Thoracic aorta (tissue), 2 donors: ENCODE measurements at regions not wholly inside any gene's neighbourhood (a gene's known extent, or its start where the extent isn't known, plus 50 kb on each side); places are given as distances from the start of the nearest gene placed in this dataset.

Source experiments
- ATAC-seq: fragments of 150-250 bp; one replicate; pipeline ENCODE4 v1.8.0; 2017; ENCODE audit warnings: low read depth; ENCODE audit not compliant: insufficient number of reproducible peaks, low FRiP score
- DNase-seq: peaks from one replicate; pipeline ENCODE4 v3.0.0-alpha.2; 2020; ENCODE audit warnings: low spot score
- H3K27ac ChIP-seq, 2 donors: fragments of 200-600 bp; sonication (generic); 1 replicate in 1 of 2; 2 replicates in 1 of 2; pipeline ENCODE4 v1.5.1; 2016; ENCODE audit warnings: mild to moderate bottlenecking in 2 of 2, moderate library complexity in 2 of 2
- H3K27me3 ChIP-seq: fragments of 200-600 bp; sonication (generic); replicated peaks from 2 replicates; pipeline ENCODE4 v1.6.0; 2016; ENCODE audit warnings: mild to moderate bottlenecking; ENCODE audit not compliant: insufficient read depth
- H3K36me3 ChIP-seq: fragments of 200-600 bp; sonication (generic); one replicate; pipeline ENCODE4 v1.5.1; 2016
- H3K4me1 ChIP-seq, 2 donors: fragments of 200-600 bp; sonication (generic); 1 replicate in 1 of 2; 2 replicates in 1 of 2; pipeline versions ENCODE4 v1.5.1 to v1.6.0; 2016; ENCODE audit warnings: low read depth in 2 of 2, mild to moderate bottlenecking in 1 of 2; ENCODE audit not compliant: control insufficient read depth in 1 of 2
- H3K4me3 ChIP-seq: fragments of 200-600 bp; sonication (generic); 2 replicates; pipeline ENCODE4 v1.5.1; 2016; ENCODE audit warnings: mild to moderate bottlenecking
- H3K9me3 ChIP-seq: fragments of 200-600 bp; sonication (generic); 2 replicates; pipeline ENCODE4 v1.5.1; 2016
- TF ChIP-seq, protein P1 (sequence below): fragments of 200-600 bp; sonication (generic); IDR thresholded peaks from one replicate; pipeline ENCODE4 v1.5.1; 2019; ENCODE audit warnings: antibody characterized with exemption

GRCh38 chr13:111425326-111425725, 104.9 kb downstream of the TEX29 start:
- H3K27ac ChIP-seq, result no peak overlapping the region
- TF ChIP-seq, protein P1, sequence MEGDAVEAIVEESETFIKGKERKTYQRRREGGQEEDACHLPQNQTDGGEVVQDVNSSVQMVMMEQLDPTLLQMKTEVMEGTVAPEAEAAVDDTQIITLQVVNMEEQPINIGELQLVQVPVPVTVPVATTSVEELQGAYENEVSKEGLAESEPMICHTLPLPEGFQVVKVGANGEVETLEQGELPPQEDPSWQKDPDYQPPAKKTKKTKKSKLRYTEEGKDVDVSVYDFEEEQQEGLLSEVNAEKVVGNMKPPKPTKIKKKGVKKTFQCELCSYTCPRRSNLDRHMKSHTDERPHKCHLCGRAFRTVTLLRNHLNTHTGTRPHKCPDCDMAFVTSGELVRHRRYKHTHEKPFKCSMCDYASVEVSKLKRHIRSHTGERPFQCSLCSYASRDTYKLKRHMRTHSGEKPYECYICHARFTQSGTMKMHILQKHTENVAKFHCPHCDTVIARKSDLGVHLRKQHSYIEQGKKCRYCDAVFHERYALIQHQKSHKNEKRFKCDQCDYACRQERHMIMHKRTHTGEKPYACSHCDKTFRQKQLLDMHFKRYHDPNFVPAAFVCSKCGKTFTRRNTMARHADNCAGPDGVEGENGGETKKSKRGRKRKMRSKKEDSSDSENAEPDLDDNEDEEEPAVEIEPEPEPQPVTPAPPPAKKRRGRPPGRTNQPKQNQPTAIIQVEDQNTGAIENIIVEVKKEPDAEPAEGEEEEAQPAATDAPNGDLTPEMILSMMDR, result no peak
- H3K4me3 ChIP-seq, result no peak overlapping the region
- DNase-seq, result no peak
- H3K4me1 ChIP-seq, result no peaks in the 10 kb centered on the region
- no peaks in the 10 kb centered on the region for H3K9me3 ChIP-seq
- no peaks in the 10 kb centered on the region for H3K36me3 ChIP-seq
- ATAC-seq, result no peak
- no peaks in the 10 kb centered on the region for H3K27me3 ChIP-seq

DNA sequence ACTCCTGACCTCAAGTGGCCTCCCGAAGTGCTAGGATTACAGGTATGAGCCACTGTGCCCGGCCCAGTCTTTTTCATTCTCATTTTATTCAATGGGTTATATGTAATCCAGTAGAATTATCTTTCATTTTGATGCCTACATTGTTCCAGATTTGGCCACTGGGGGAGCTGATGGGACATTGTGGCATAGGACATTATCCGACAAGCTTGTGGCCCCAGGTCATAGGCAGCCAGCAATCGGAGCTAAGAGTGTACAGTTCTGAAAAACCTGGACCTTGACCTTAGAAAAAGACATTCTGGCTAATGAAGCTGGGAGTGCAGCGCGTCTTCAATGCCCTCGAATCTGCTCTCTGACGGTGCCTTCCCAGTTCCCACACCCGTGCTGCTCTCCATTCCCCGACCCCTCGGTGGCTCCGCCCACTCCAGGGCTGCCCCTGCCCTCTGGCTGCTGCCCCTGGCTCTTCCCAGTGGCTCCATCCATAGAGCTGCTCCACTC, 108.7 kb downstream of the TEX29 start:
- H3K4me3 ChIP-seq, result no peak overlapping the region
- ATAC-seq, result no peak
- no peak overlapping the region for H3K27ac ChIP-seq

DNA sequence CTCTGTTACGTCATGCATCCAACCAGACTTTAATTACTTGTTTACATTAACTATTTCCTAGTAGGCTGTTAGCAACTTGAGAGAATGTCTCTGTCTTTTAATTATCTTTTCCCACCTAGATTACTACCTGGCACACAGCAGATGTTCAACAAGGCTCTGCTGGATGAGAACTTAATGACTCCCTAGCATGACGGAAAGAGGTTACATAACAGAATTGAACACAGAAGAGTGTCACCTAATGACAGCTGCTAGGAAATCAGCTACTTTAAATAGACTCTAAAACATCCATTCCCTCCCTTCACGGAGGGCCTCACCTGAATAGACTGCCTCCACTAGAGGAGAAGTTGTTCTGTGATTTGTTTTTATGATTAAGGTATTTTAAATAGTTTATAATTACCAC, 110.8 kb downstream of the TEX29 start:
- Histone ChIP-seq H3K36me3 (no peaks in the 10 kb centered on the region), H3K9me3 (no peaks in the 10 kb centered on the region), H3K27ac (no peak overlapping the region), H3K4me1 (no peaks in the 10 kb centered on the region), H3K27me3 (no peaks in the 10 kb centered on the region), H3K4me3 (no peak overlapping the region)
- DNase-seq (no peak), ATAC-seq (no peak)
- TF ChIP-seq, protein P1, result no peak

More for the DNA sequence above, 108.7 kb downstream of the TEX29 start:
- DNase-seq, result no peak
- Histone ChIP-seq H3K4me1 (no peaks in the 10 kb centered on the region), H3K27me3 (no peaks in the 10 kb centered on the region), H3K9me3 (no peaks in the 10 kb centered on the region), H3K36me3 (no peaks in the 10 kb centered on the region)
- TF ChIP-seq, protein P1, result peak; percentile 38

GRCh38 chr13:111434578-111435159, 114.2 kb downstream of the TEX29 start:
- no peaks in the 10 kb centered on the region for H3K27me3 ChIP-seq
- no peak overlapping the region for H3K27ac ChIP-seq
- DNase-seq (no peak), ATAC-seq (no peak)
- no peaks in the 10 kb centered on the region for H3K36me3 ChIP-seq
- no peaks in the 10 kb centered on the region for H3K4me1 ChIP-seq
- H3K9me3 ChIP-seq, result no peaks in the 10 kb centered on the region
- TF ChIP-seq, protein P1, result no peak
- no peak overlapping the region for H3K4me3 ChIP-seq

DNA sequence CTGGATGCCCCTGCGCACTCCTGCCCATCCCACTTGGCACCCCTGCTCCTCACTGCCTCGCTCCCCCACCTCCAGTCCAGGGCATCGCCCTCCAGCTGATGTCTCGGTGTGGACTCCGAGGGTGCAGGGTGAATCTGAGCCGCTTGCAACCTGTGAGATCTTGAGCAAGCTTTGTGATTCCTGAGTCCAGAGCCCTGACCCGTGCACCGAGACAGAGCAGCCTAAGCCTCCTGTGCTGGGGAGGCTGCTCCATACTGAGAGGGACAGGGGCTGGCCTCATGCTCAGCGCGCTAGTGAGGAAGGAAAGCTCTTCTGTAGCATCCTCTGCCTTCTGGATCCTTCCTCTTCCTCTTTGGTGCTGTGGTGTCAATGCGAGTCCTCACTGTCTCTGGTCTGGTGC, 116.0 kb downstream of the TEX29 start:
- DNase-seq (no peak), ATAC-seq (no peak)
- Histone ChIP-seq H3K4me3 (no peak overlapping the region), H3K36me3 (no peaks in the 10 kb centered on the region), H3K27ac (no peak overlapping the region), H3K27me3 (no peaks in the 10 kb centered on the region), H3K9me3 (no peaks in the 10 kb centered on the region), H3K4me1 (no peaks in the 10 kb centered on the region)
- TF ChIP-seq, protein P1, result no peak
